Progenitor cell of endocrine pancreas (in vitro differentiated cells): ENCODE measurements at regions not wholly inside any gene's neighbourhood (a gene's known extent, or its start where the extent isn't known, plus 50 kb on each side); places are given as distances from the start of the nearest gene placed in this dataset.

Experiments
- DNase-seq: peaks from one replicate; pipeline ENCODE4 v3.0.0; 2021; ENCODE audit warnings: low spot score; ENCODE audit not compliant: unreplicated experiment
- H3K27ac Mint-ChIP-seq: 2 replicates; pipeline ENCODE4 v1.8.0; 2021; ENCODE audit warnings: mild to moderate bottlenecking, moderate library complexity, mixed read lengths
- H3K27me3 Mint-ChIP-seq: 2 replicates; pipeline ENCODE4 v1.8.0; 2021; ENCODE audit warnings: mixed read lengths
- H3K36me3 Mint-ChIP-seq: 2 replicates; pipeline ENCODE4 v1.8.0; 2022; ENCODE audit warnings: mixed read lengths; ENCODE audit not compliant: insufficient read depth
- H3K4me1 Mint-ChIP-seq: 2 replicates; pipeline ENCODE4 v1.8.0; 2021; ENCODE audit warnings: low read depth, mixed read lengths
- H3K4me3 Mint-ChIP-seq: 2 replicates; pipeline ENCODE4 v1.8.0; 2021; ENCODE audit warnings: low read depth, mild to moderate bottlenecking, moderate library complexity, mixed read lengths
- H3K9me3 Mint-ChIP-seq: 2 replicates; pipeline ENCODE4 v1.8.0; 2021; ENCODE audit warnings: low read depth, mixed read lengths
- TF ChIP-seq, protein P1 (sequence below): fragments of 200-600 bp; sonication (generic); IDR thresholded peaks from one replicate; pipeline ENCODE4 v1.5.0; 2021; ENCODE audit warnings: antibody characterized with exemption, mild to moderate bottlenecking; ENCODE audit not compliant: unreplicated experiment

DNA sequence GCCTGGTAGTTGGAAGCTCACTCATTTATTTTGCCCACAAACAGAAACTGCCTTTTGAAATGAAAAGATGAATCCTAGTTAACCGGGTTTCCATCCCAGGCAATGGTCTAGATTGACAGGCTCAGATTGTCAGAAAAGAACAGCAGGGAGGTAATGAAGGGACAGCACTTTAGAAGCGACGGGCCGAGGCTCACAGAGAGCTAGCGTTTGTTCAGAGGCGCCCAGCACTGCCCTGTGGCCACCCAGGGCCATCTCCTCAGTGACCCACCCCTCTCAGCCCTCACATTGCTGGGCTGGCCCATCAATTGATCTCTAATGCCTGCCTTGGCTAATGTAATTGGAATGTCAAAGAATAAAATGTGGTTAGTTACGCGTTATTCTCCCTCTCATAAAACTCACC, 304.8 kb downstream of the CDCA7 start:
- H3K4me3 Mint-ChIP-seq: no peak overlapping the region
- DNase-seq: no peak
- TF ChIP-seq, protein P1, sequence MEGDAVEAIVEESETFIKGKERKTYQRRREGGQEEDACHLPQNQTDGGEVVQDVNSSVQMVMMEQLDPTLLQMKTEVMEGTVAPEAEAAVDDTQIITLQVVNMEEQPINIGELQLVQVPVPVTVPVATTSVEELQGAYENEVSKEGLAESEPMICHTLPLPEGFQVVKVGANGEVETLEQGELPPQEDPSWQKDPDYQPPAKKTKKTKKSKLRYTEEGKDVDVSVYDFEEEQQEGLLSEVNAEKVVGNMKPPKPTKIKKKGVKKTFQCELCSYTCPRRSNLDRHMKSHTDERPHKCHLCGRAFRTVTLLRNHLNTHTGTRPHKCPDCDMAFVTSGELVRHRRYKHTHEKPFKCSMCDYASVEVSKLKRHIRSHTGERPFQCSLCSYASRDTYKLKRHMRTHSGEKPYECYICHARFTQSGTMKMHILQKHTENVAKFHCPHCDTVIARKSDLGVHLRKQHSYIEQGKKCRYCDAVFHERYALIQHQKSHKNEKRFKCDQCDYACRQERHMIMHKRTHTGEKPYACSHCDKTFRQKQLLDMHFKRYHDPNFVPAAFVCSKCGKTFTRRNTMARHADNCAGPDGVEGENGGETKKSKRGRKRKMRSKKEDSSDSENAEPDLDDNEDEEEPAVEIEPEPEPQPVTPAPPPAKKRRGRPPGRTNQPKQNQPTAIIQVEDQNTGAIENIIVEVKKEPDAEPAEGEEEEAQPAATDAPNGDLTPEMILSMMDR: no peak
- no peaks in the 10 kb centered on the region for H3K4me1 Mint-ChIP-seq
- H3K27ac Mint-ChIP-seq: no peak overlapping the region
- no peaks in the 10 kb centered on the region for H3K9me3 Mint-ChIP-seq
- peaks cover 5% of the 10 kb centered on the region for H3K27me3 Mint-ChIP-seq
- H3K36me3 Mint-ChIP-seq: no peaks in the 10 kb centered on the region

DNA sequence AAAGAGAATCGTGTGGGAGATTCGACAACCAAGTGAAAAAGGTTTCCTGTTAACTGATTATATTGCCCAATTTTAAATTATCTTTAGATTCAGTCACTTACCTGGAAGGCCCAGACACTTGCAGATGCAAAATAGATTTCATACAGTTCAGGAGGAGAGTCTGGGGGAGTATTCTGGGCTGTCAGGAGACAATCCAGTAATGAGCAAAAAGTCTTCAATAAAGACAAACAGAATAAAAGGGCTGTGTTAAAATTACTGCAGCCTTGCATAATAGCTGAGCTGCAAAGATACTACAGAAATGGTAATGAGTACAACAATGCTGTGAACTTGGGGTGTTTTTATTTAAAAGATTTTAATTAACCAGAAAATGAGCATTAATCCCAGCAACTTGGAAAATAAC, 303.6 kb downstream of the SP3 start:
- DNase-seq: no peak
- TF ChIP-seq, protein P1: no peak
- Mint-ChIP-seq H3K4me3 (no peak overlapping the region), H3K9me3 (no peaks in the 10 kb centered on the region), H3K27ac (no peak overlapping the region), H3K4me1 (no peaks in the 10 kb centered on the region), H3K36me3 (no peaks in the 10 kb centered on the region), H3K27me3 (peaks cover 15% of the 10 kb centered on the region)

DNA sequence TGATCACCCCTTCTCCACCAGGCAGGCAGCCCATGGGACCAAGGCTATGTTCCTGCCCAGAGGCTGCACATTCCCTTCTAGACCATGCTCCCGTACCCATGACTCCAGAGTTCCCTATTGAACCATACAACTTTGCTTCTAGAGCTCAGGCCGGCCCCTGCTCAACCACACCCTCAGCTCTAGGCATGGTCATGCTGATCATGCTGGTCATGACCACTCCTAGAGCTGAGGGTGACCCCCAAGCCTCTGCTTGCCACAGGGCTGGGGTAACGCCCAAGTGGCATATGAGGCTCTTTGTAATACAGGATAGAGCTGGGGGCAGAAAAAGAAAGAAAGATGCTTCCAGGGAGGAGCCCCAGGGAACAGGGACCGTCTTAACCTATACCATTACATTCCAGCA, 301.8 kb downstream of the SP3 start:
- Mint-ChIP-seq H3K4me1 (no peaks in the 10 kb centered on the region), H3K27me3 (peaks cover 15% of the 10 kb centered on the region), H3K9me3 (no peaks in the 10 kb centered on the region), H3K4me3 (no peak overlapping the region), H3K27ac (no peak overlapping the region), H3K36me3 (no peaks in the 10 kb centered on the region)
- DNase-seq: no peak
- TF ChIP-seq, protein P1: no peak

DNA sequence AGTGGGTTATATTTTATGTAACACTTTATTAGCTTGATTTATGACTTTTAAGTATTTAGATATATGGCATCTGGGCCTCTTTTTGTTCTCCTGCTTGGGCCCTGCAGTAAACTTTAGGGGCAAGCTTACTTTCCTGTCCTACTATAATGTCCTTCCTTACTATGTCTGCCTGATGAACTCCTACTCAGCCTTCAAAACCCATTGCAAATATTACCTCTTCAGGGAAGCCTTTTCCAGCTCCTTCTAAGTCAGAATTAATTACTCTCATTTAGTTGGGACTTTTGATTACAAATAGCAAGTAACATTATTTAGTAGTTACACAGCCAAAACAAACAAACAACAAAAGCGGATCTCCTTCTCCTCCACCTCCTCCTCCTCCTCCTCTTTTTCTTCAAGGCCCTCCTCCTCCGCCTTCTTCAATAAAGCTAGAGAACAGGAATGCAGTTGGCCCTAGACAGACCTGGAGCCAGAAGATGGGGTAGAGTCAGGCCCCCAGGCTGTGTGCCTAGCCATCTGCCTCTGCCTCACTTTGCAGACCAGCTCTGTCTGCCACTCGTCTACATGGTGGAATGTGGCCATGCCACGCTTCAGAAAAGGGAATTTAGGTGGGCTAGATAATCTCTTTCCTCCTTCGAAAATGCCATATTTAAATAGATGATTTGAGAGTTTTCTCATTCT, 301.2 kb downstream of the SP3 start:
- no peaks in the 10 kb centered on the region for H3K9me3 Mint-ChIP-seq
- no peaks in the 10 kb centered on the region for H3K4me1 Mint-ChIP-seq
- no peak for DNase-seq
- H3K36me3 Mint-ChIP-seq: no peaks in the 10 kb centered on the region
- H3K27me3 Mint-ChIP-seq: peaks cover 15% of the 10 kb centered on the region
- TF ChIP-seq, protein P1: no peak
- H3K27ac Mint-ChIP-seq: no peak overlapping the region
- H3K4me3 Mint-ChIP-seq: no peak overlapping the region

DNA sequence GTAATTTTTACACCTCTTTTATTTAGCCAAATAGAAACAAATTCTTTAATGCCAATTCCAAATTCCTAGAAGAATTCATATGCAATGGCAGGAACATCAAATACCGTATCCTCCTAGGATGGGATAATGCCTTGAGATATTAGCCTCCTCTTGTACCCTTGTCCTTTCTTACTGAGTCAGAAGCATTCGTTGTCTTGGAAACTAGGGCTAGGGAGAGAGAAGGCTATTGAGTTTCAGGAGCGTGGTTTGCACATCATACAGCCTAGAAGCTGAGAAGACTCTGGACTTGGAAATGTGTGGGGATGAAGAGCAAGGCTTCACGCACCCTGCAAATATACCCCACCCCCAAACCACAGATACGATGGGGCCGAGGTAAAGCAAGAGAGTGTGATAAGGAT, 300.7 kb downstream of the SP3 start:
- Mint-ChIP-seq H3K9me3 (no peaks in the 10 kb centered on the region), H3K4me1 (no peaks in the 10 kb centered on the region), H3K27me3 (peaks cover 15% of the 10 kb centered on the region), H3K4me3 (no peak overlapping the region), H3K27ac (no peak overlapping the region), H3K36me3 (no peaks in the 10 kb centered on the region)
- TF ChIP-seq, protein P1: no peak
- no peak for DNase-seq
